PC-3 (cell line): ENCODE measurements at regions not wholly inside any gene's neighbourhood (a gene's known extent, or its start where the extent isn't known, plus 50 kb on each side); places are given as distances from the start of the nearest gene placed in this dataset.

ENCODE experiments used
- ATAC-seq: fragments of 200-7000 bp; cut with Tn5 transposase; 2 replicates; pipeline ENCODE4 v1.9.1; 2020; ENCODE audit warnings: mild to moderate bottlenecking, moderate library complexity
- BruUV-seq: library from RNA; stranded (reverse); fragments of 400-500 nt; replicated peaks from 2 replicates; lab custom pipeline; 2021; lab: Mats Ljungman, UMichigan
- CTCF ChIA-PET: fragments of 300-600 bp; sonication (Branson Sonifier 250); formaldehyde crosslinking; loops from one replicate; lab custom pipeline; 2022; ENCODE audit warnings: antibody characterized with exemption; lab: Charles Lee
- POLR2A ChIA-PET: fragments of 300-600 bp; sonication (Branson Sonifier 250); formaldehyde crosslinking; loops from one replicate; lab custom pipeline; 2022; ENCODE audit warnings: antibody characterized with exemption; ENCODE audit not compliant: unreplicated experiment; lab: Charles Lee
- DNase-seq: peaks from one replicate; pipeline ENCODE4 v3.0.0-alpha.2; 2015
- H2AFZ ChIP-seq: fragments of 300-600 bp; sonication (generic); 2 replicates; pipeline ENCODE4 v1.6.0; 2016; ENCODE audit warnings: antibody characterized with exemption, low read length
- H3F3A ChIP-seq: fragments of 300-600 bp; sonication (generic); one replicate; pipeline ENCODE4 v1.6.0; 2017; ENCODE audit warnings: antibody characterized with exemption, low read length, control low read depth, mild to moderate bottlenecking; ENCODE audit not compliant: unreplicated experiment
- H3K27ac ChIP-seq: fragments of 300-600 bp; sonication (generic); 2 replicates; pipeline ENCODE4 v1.5.1; 2016; ENCODE audit warnings: mild to moderate bottlenecking, low read length
- H3K27me3 ChIP-seq: fragments of 300-600 bp; sonication (generic); 2 replicates; pipeline ENCODE4 v1.6.1; 2016; ENCODE audit warnings: low read length, mixed read lengths
- H3K36me3 ChIP-seq: fragments of 300-600 bp; sonication (generic); 2 replicates; pipeline ENCODE4 v1.6.1; 2016; ENCODE audit warnings: low read depth, mixed run types, low read length, mixed read lengths
- H3K4me1 ChIP-seq: fragments of 300-600 bp; sonication (generic); 2 replicates; pipeline ENCODE4 v1.5.1; 2016; ENCODE audit warnings: low read length; ENCODE audit not compliant: insufficient read depth
- H3K4me2 ChIP-seq: fragments of 300-600 bp; sonication (generic); 2 replicates; pipeline ENCODE4 v1.6.0; 2016; ENCODE audit warnings: low read length
- H3K4me3 ChIP-seq: fragments of 300-600 bp; sonication (generic); 2 replicates; pipeline ENCODE4 v1.5.1; 2016; ENCODE audit warnings: mild to moderate bottlenecking, low read length, mixed read lengths
- H3K79me2 ChIP-seq: fragments of 300-600 bp; sonication (generic); 2 replicates; pipeline ENCODE4 v1.6.1; 2017; ENCODE audit warnings: low read length, mixed read lengths
- H3K9ac ChIP-seq: fragments of 300-600 bp; sonication (generic); 2 replicates; pipeline ENCODE4 v1.6.0; 2016; ENCODE audit warnings: mild to moderate bottlenecking, low read length
- H3K9me2 ChIP-seq: fragments of 300-600 bp; sonication (generic); replicated peaks from 2 replicates; pipeline ENCODE4 v1.6.1; 2016; ENCODE audit warnings: mixed run types, low read length, mixed read lengths
- H3K9me3 ChIP-seq: fragments of 300-600 bp; sonication (generic); 2 replicates; pipeline ENCODE4 v1.6.1; 2016; ENCODE audit warnings: low read length, mixed read lengths
- H4K20me1 ChIP-seq: fragments of 300-600 bp; sonication (generic); 2 replicates; pipeline ENCODE4 v1.6.1; 2016; ENCODE audit warnings: low read length, mixed read lengths
- CTCF ChIP-seq: fragments of 300-600 bp; sonication (generic); conservative IDR thresholded peaks from 2 replicates; pipeline ENCODE4 v1.5.1; 2017; ENCODE audit warnings: antibody characterized with exemption, low read depth, mild to moderate bottlenecking, low read length
- EZH2 ChIP-seq: fragments of 300-600 bp; sonication (generic); IDR thresholded peaks from one replicate; pipeline ENCODE4 v1.6.1; 2017; ENCODE audit warnings: antibody characterized with exemption, mild to moderate bottlenecking, low read length; ENCODE audit not compliant: unreplicated experiment
- EZH2phosphoT487 ChIP-seq: fragments of 300-600 bp; sonication (generic); IDR thresholded peaks from 2 replicates; pipeline ENCODE4 v1.6.1; 2018; ENCODE audit warnings: mild to moderate bottlenecking, antibody characterized with exemption, low read length, borderline replicate concordance
- intact Hi-C: fragments of 100-400 bp; cut with micrococcal nuclease; formaldehyde crosslinking; loops from 2 replicates; pipeline ENCODE4 v1.9.0; 2023

GRCh38 chr20:30602424-30602823 is 655.0 kb upstream of the DEFB115 start:
- no peaks in the 10 kb centered on the region for H3K79me2 ChIP-seq
- no peaks in the 10 kb centered on the region for H3K36me3 ChIP-seq
- no peaks in the 10 kb centered on the region for H3K27me3 ChIP-seq
- no peaks in the 10 kb centered on the region for H3K4me1 ChIP-seq
- no peak for TF ChIP-seq EZH2phosphoT487
- TF ChIP-seq EZH2 = no peak
- no peak for TF ChIP-seq CTCF
- H3K4me2 ChIP-seq = no peak overlapping the region
- ChIA-PET CTCF (no interaction called here), POLR2A (no interaction called here)
- no peak overlapping the region for H3K4me3 ChIP-seq
- H2AFZ ChIP-seq = no peak overlapping the region
- H3K27ac ChIP-seq = no peak overlapping the region
- no peak for ATAC-seq
- H3K9ac ChIP-seq = no peak overlapping the region
- H3F3A ChIP-seq = no peaks in the 10 kb centered on the region
- peaks cover 8% of the 10 kb centered on the region; the same call in 1 of the 2 replicates for H3K9me3 ChIP-seq
- no TSS peak for BruUV-seq
- DNase-seq = no peak
- H3K9me2 ChIP-seq = no peaks in the 10 kb centered on the region
- intact Hi-C loops = no loop called here
- no peaks in the 10 kb centered on the region for H4K20me1 ChIP-seq

- no peaks in the 10 kb centered on the region for H3K79me2 ChIP-seq
- no peaks in the 10 kb centered on the region for H3K27me3 ChIP-seq
- no peak overlapping the region for H3K27ac ChIP-seq
- H3K4me3 ChIP-seq = no peak overlapping the region
- no peaks in the 10 kb centered on the region for H3K9me2 ChIP-seq
- DNase-seq = no peak
- TF ChIP-seq CTCF = no peak
- TF ChIP-seq EZH2 = no peak
- no peak for TF ChIP-seq EZH2phosphoT487
- intact Hi-C loops = no loop called here
- H3K36me3 ChIP-seq = no peaks in the 10 kb centered on the region
- no peaks in the 10 kb centered on the region for H3F3A ChIP-seq
- H3K9ac ChIP-seq = no peak overlapping the region
- ChIA-PET CTCF (no interaction called here), POLR2A (no interaction called here)
- H3K4me1 ChIP-seq = no peaks in the 10 kb centered on the region
- H4K20me1 ChIP-seq = no peaks in the 10 kb centered on the region
- BruUV-seq = no TSS peak
- peaks cover 12% of the 10 kb centered on the region for H3K9me3 ChIP-seq
- ATAC-seq = no peak
- H3K4me2 ChIP-seq = no peak overlapping the region
- H2AFZ ChIP-seq = no peak overlapping the region
These were observed 650.5 kb upstream of the DEFB115 start for GRCh38 chr20:30606990-30607389.

GRCh38 chr20:30610029-30610693 is 647.3 kb upstream of the DEFB115 start:
- peaks cover 14% of the 10 kb centered on the region for H3K9me3 ChIP-seq

More at GRCh38 chr20:30610029-30610693, 647.3 kb upstream of the DEFB115 start:
- DNase-seq (no peak), ATAC-seq (no peak)
- BruUV-seq = no TSS peak
- no peak overlapping the region for H3K4me3 ChIP-seq
- ChIA-PET CTCF (no interaction called here), POLR2A (no interaction called here)
- H3K36me3 ChIP-seq = no peaks in the 10 kb centered on the region
- H3K27ac ChIP-seq = no peak overlapping the region
- no peaks in the 10 kb centered on the region for H3K4me1 ChIP-seq
- H2AFZ ChIP-seq = no peak overlapping the region
- H3K27me3 ChIP-seq = no peaks in the 10 kb centered on the region
- H3F3A ChIP-seq = no peaks in the 10 kb centered on the region
- H3K9me2 ChIP-seq = no peaks in the 10 kb centered on the region
- no peaks in the 10 kb centered on the region for H3K79me2 ChIP-seq
- H4K20me1 ChIP-seq = no peaks in the 10 kb centered on the region
- no peak overlapping the region for H3K9ac ChIP-seq
- TF ChIP-seq EZH2phosphoT487 = no peak
- TF ChIP-seq EZH2 = no peak
- TF ChIP-seq CTCF = no peak
- intact Hi-C loops = no loop called here
- H3K4me2 ChIP-seq = no peak overlapping the region
